OCI-LY7 (cell line): ENCODE measurements at regions not wholly inside any gene's neighbourhood (a gene's known extent, or its start where the extent isn't known, plus 50 kb on each side); places are given as distances from the start of the nearest gene placed in this dataset.

Experiments used
- CTCF ChIP-seq: fragments of 200-600 bp; sonication (generic); conservative IDR thresholded peaks from 2 replicates; pipeline ENCODE4 v1.5.1; 2014; ENCODE audit warnings: mild to moderate bottlenecking, antibody characterized with exemption, low read length, moderate library complexity, mixed read lengths
- EZH2phosphoT487 ChIP-seq: fragments of 200-600 bp; sonication (generic); IDR thresholded peaks from 2 replicates; pipeline ENCODE4 v1.6.1; 2018; ENCODE audit warnings: low read depth, borderline replicate concordance, mild to moderate bottlenecking, mixed run types, antibody characterized with exemption, low read length, moderate library complexity, mixed read lengths

GRCh38 chr1:184166485-184166884 is 115.0 kb downstream of the TSEN15 start:
- no peak for TF ChIP-seq CTCF
- TF ChIP-seq EZH2phosphoT487: no peak
